CD14-positive monocyte (primary cell): ENCODE measurements at regions not wholly inside any gene's neighbourhood (a gene's known extent, or its start where the extent isn't known, plus 50 kb on each side); places are given as distances from the start of the nearest gene placed in this dataset.

Source experiments
- DNase-seq, 3 donors: peaks; one replicate each; pipeline ENCODE4 v3.0.0-alpha.2; 2011 to 2022
- H2AFZ ChIP-seq: 2 replicates; pipeline ENCODE4 v1.6.0; 2012; ENCODE audit warnings: mild to moderate bottlenecking, low read depth, low read length, inconsistent platforms; ENCODE audit not compliant: insufficient read depth, poor library complexity, severe bottlenecking
- H3K27ac ChIP-seq, 2 donors: 1 replicate in 1 of 2; 2 replicates in 1 of 2; pipeline ENCODE4 v1.5.1; 2012 to 2013; ENCODE audit warnings: low read length in 2 of 2, control low read depth in 1 of 2, inconsistent platforms in 1 of 2, low read depth in 1 of 2, mild to moderate bottlenecking in 1 of 2
- H3K27me3 ChIP-seq, 2 donors: one replicate each; pipeline versions ENCODE4 v1.6.0 to v1.6.1; 2011 to 2013; ENCODE audit warnings: low read length in 2 of 2; ENCODE audit not compliant: control insufficient read depth in 2 of 2, insufficient read depth in 2 of 2
- H3K36me3 ChIP-seq, 2 donors: replicated peaks in 1 of 2; 1 replicate in 1 of 2; 2 replicates in 1 of 2; pipeline versions ENCODE4 v1.5.1 to v1.6.1; 2012 to 2013; ENCODE audit warnings: low read length in 2 of 2, control low read depth in 1 of 2, inconsistent platforms in 1 of 2, mild to moderate bottlenecking in 1 of 2; ENCODE audit not compliant: insufficient read depth in 2 of 2, control insufficient read depth in 1 of 2
- H3K4me1 ChIP-seq, 2 donors: 1 replicate in 1 of 2; 2 replicates in 1 of 2; pipeline versions ENCODE4 v1.5.1 to v1.6.1; 2012 to 2013; ENCODE audit warnings: low read length in 2 of 2, control low read depth in 1 of 2, inconsistent platforms in 1 of 2, mild to moderate bottlenecking in 1 of 2, moderate library complexity in 1 of 2; ENCODE audit not compliant: insufficient read depth in 2 of 2, control insufficient read depth in 1 of 2
- H3K4me2 ChIP-seq: replicated peaks from 2 replicates; pipeline ENCODE3; 2012; ENCODE audit warnings: low read length, moderate library complexity, mild to moderate bottlenecking; ENCODE audit not compliant: poor library complexity, severe bottlenecking; ENCODE audit errors: extremely low read depth
- H3K4me3 ChIP-seq, 3 experiments: fragments of 200-600 bp in 1 of 3; sonication (generic) in 1 of 3; replicated peaks in 1 of 3; 1 replicate in 2 of 3; 2 replicates in 1 of 3; pipeline ENCODE4 v1.5.1; 2011 to 2013; ENCODE audit warnings: low read length in 3 of 3, mild to moderate bottlenecking in 3 of 3, control low read depth in 2 of 3, low read depth in 2 of 3, inconsistent platforms in 1 of 3, moderate library complexity in 1 of 3
- H3K79me2 ChIP-seq: 2 replicates; pipeline ENCODE4 v1.6.0; 2012; ENCODE audit warnings: mild to moderate bottlenecking, control low read depth, inconsistent platforms, low read length, moderate library complexity; ENCODE audit not compliant: insufficient read depth
- H3K9ac ChIP-seq: 2 replicates; pipeline ENCODE4 v1.6.0; 2017; ENCODE audit warnings: low read length, mild to moderate bottlenecking; ENCODE audit not compliant: insufficient read depth, poor library complexity, severe bottlenecking
- H3K9me3 ChIP-seq, 2 donors: replicated peaks in 1 of 2; 1 replicate in 1 of 2; 2 replicates in 1 of 2; pipeline versions ENCODE4 v1.5.1 to v1.6.1; 2012 to 2013; ENCODE audit warnings: low read length in 2 of 2, control low read depth in 1 of 2; ENCODE audit not compliant: control insufficient read depth in 1 of 2, insufficient read depth in 1 of 2
- H4K20me1 ChIP-seq: 2 replicates; pipeline ENCODE4 v1.6.0; 2012; ENCODE audit warnings: mild to moderate bottlenecking, low read length, control low read depth, moderate library complexity; ENCODE audit not compliant: insufficient read depth
- H3K27ac Mint-ChIP-seq, 7 donors: one replicate each; pipeline ENCODE4 v1.8.0; 2020; ENCODE audit warnings: mild to moderate bottlenecking in 7 of 7, mixed read lengths in 7 of 7, moderate library complexity in 6 of 7, inconsistent platforms in 2 of 7
- H3K27me3 Mint-ChIP-seq, 3 donors: one replicate each; pipeline ENCODE4 v1.8.0; 2021 to 2022; ENCODE audit warnings: low read depth in 3 of 3, mild to moderate bottlenecking in 3 of 3, mixed read lengths in 3 of 3, moderate library complexity in 3 of 3, inconsistent platforms in 1 of 3
- H3K36me3 Mint-ChIP-seq, 2 donors: one replicate each; pipeline ENCODE4 v1.8.0; 2020; ENCODE audit warnings: mixed read lengths in 2 of 2, inconsistent platforms in 1 of 2, mild to moderate bottlenecking in 1 of 2
- H3K4me1 Mint-ChIP-seq: one replicate; pipeline ENCODE4 v1.8.0; 2020; ENCODE audit warnings: mild to moderate bottlenecking, mixed read lengths
- H3K4me3 Mint-ChIP-seq, 2 donors: one replicate each; pipeline ENCODE4 v1.8.0; 2020; ENCODE audit warnings: mild to moderate bottlenecking in 2 of 2, mixed read lengths in 2 of 2, moderate library complexity in 1 of 2
- H3K9me3 Mint-ChIP-seq, 7 donors: one replicate each; pipeline ENCODE4 v1.8.0; 2020 to 2022; ENCODE audit warnings: mixed read lengths in 7 of 7, mild to moderate bottlenecking in 6 of 7, moderate library complexity in 6 of 7, inconsistent platforms in 2 of 7
- CTCF ChIP-seq: fragments of 200-600 bp; IDR thresholded peaks from one replicate; pipeline ENCODE4 v1.8.0; 2022; ENCODE audit warnings: antibody characterized with exemption, mild to moderate bottlenecking
- WGBS: methylation state at CpG from one replicate; pipeline ENCODE4 v1.1.5; 2013; ENCODE audit warnings: missing lambda C conversion rate; ENCODE audit not compliant: insufficient coverage; 5-methylcytosine and 5-hydroxymethylcytosine counted together
- intact Hi-C, 2 donors: fragments of 100-400 bp; cut with micrococcal nuclease; formaldehyde crosslinking; loops; one replicate each; pipeline versions ENCODE4 v1.15.0 to v1.15.1; 2023

GRCh38 chr5:25160891-25161290 is 516.1 kb upstream of the CDH10 start:
- Histone ChIP-seq H3K4me2 (no peak overlapping the region), H4K20me1 (no peaks in the 10 kb centered on the region), H3K9ac (no peak overlapping the region), H3K79me2 (no peaks in the 10 kb centered on the region), H3K27ac (no peak overlapping the region), H2AFZ (no peak overlapping the region), H3K4me1 (no peaks in the 10 kb centered on the region), H3K4me3 (no peak overlapping the region), H3K27me3 (no peaks in the 10 kb centered on the region), H3K9me3 (no peaks in the 10 kb centered on the region), H3K36me3 (no peaks in the 10 kb centered on the region)
- intact Hi-C loops: no loop called here
- TF ChIP-seq CTCF: no peak
- peaks cover 0 to 2% (median 0%) of the 10 kb centered on the region in 3 donors for H3K27me3 Mint-ChIP-seq
- H3K4me1 Mint-ChIP-seq: no peaks in the 10 kb centered on the region
- peak overlapping the region in 1 of 7 donors; percentile 28 for H3K27ac Mint-ChIP-seq
- no peak overlapping the region for H3K4me3 Mint-ChIP-seq
- peaks cover 0 to 5% (median 3%) of the 10 kb centered on the region in 7 donors for H3K9me3 Mint-ChIP-seq
- no CpG with 5 or more reads among the region's 1 CpG for WGBS
- no peaks in the 10 kb centered on the region for H3K36me3 Mint-ChIP-seq
- DNase-seq: no peak

- Mint-ChIP-seq H3K36me3 (peaks cover 0 to 3% of the 10 kb centered on the region in 2 donors), H3K9me3 (peaks cover 0 to 7% (median 2%) of the 10 kb centered on the region in 7 donors), H3K4me1 (no peaks in the 10 kb centered on the region), H3K27me3 (no peaks in the 10 kb centered on the region), H3K4me3 (no peak overlapping the region), H3K27ac (no peak overlapping the region)
- H2AFZ ChIP-seq: no peak overlapping the region
- no peaks in the 10 kb centered on the region for H4K20me1 ChIP-seq
- H3K79me2 ChIP-seq: no peaks in the 10 kb centered on the region
- DNase-seq: no peak
- H3K36me3 ChIP-seq: no peaks in the 10 kb centered on the region
- H3K9me3 ChIP-seq: no peaks in the 10 kb centered on the region
- no peak overlapping the region for H3K4me3 ChIP-seq
- no peak overlapping the region for H3K9ac ChIP-seq
- no peaks in the 10 kb centered on the region for H3K27me3 ChIP-seq
- H3K27ac ChIP-seq: no peak overlapping the region
- no peaks in the 10 kb centered on the region for H3K4me1 ChIP-seq
- no peak for TF ChIP-seq CTCF
- no peak overlapping the region for H3K4me2 ChIP-seq
- intact Hi-C loops: no loop called here
- WGBS: no CpG with 5 or more reads among the region's 1 CpG
Measured at GRCh38 chr5:25150819-25151218, 506.0 kb upstream of the CDH10 start.
